Right hindlimb (tissue), 1 donor: ENCODE measurements at regions not wholly inside any gene's neighbourhood (a gene's known extent, or its start where the extent isn't known, plus 50 kb on each side); places are given as distances from the start of the nearest gene placed in this dataset.
"Not testable (repeated sequence)": the region's sequence is repeated elsewhere in the genome, so short reads cannot be mapped to it uniquely, and the experiment has no call there.

Experiments used
- DNase-seq: peaks from one replicate; pipeline ENCODE4 v3.0.0-alpha.2; 2018

GRCh38 chr2:111482987-111483679 lies 362.4 kb downstream of the BCL2L11 start:
- DNase-seq: not testable (repeated sequence)

- DNase-seq: not testable (repeated sequence)
These were observed 363.4 kb downstream of the BCL2L11 start for GRCh38 chr2:111484097-111484496.

GRCh38 chr2:111485895-111486294 lies 365.2 kb downstream of the BCL2L11 start:
- DNase-seq: not testable (repeated sequence)

- not testable (repeated sequence) for DNase-seq
These were observed 367.7 kb downstream of the BCL2L11 start for GRCh38 chr2:111488451-111488850.

- not testable (repeated sequence) for DNase-seq
These were observed 368.7 kb downstream of the BCL2L11 start for GRCh38 chr2:111489460-111489859.

- DNase-seq: not testable (repeated sequence)
These were observed 370.5 kb downstream of the BCL2L11 start for GRCh38 chr2:111491181-111491580.

GRCh38 chr2:111491614-111492013 lies 370.9 kb downstream of the BCL2L11 start:
- DNase-seq: not testable (repeated sequence)

GRCh38 chr2:111492995-111493719 lies 372.4 kb downstream of the BCL2L11 start:
- DNase-seq: not testable (repeated sequence)

- peak; percentile 22 for DNase-seq
These were observed 373.0 kb downstream of the BCL2L11 start for GRCh38 chr2:111493720-111494078.

- not testable (repeated sequence) for DNase-seq
These were observed 373.7 kb downstream of the BCL2L11 start for GRCh38 chr2:111494288-111494980.

GRCh38 chr2:111494981-111495315 lies 374.2 kb downstream of the BCL2L11 start:
- not testable (repeated sequence) for DNase-seq

GRCh38 chr2:111495636-111496035 lies 374.9 kb downstream of the BCL2L11 start:
- not testable (repeated sequence) for DNase-seq

- peak; percentile 32 for DNase-seq
These were observed 375.5 kb downstream of the BCL2L11 start for GRCh38 chr2:111496176-111496575.

- DNase-seq: not testable (repeated sequence)
These were observed 376.1 kb downstream of the BCL2L11 start for GRCh38 chr2:111496860-111497259.

- DNase-seq: not testable (repeated sequence)
These were observed 376.6 kb downstream of the BCL2L11 start for GRCh38 chr2:111497270-111497669.

GRCh38 chr2:111500536-111501062 lies 379.9 kb downstream of the BCL2L11 start:
- DNase-seq: not testable (repeated sequence)

GRCh38 chr2:111503844-111504570 lies 380.0 kb downstream of the ANAPC1 start:
- not testable (repeated sequence) for DNase-seq

GRCh38 chr2:111504571-111504942 lies 379.4 kb downstream of the ANAPC1 start:
- DNase-seq: not testable (repeated sequence)

GRCh38 chr2:111505267-111505666 lies 378.7 kb downstream of the ANAPC1 start:
- not testable (repeated sequence) for DNase-seq

- not testable (repeated sequence) for DNase-seq
These were observed 377.1 kb downstream of the ANAPC1 start for GRCh38 chr2:111506936-111507335.

- DNase-seq: not testable (repeated sequence)
These were observed 374.6 kb downstream of the ANAPC1 start for GRCh38 chr2:111509225-111509869.

GRCh38 chr2:111510384-111510783 lies 373.6 kb downstream of the ANAPC1 start:
- not testable (repeated sequence) for DNase-seq
